A673 (cell line): ENCODE measurements at regions not wholly inside any gene's neighbourhood (a gene's known extent, or its start where the extent isn't known, plus 50 kb on each side); places are given as distances from the start of the nearest gene placed in this dataset.

Experiments
- BruUV-seq: library from RNA; stranded (reverse); fragments of 400-500 nt; replicated peaks from 2 replicates; lab custom pipeline; 2021; lab: Mats Ljungman, UMichigan
- CTCF ChIA-PET: fragments of 300-600 bp; sonication (Branson Sonifier 250); formaldehyde crosslinking; loops from one replicate; lab custom pipeline; 2022; ENCODE audit warnings: antibody characterized with exemption; lab: Charles Lee
- POLR2A ChIA-PET: fragments of 300-600 bp; sonication (Branson Sonifier 250); formaldehyde crosslinking; loops from one replicate; lab custom pipeline; 2022; ENCODE audit warnings: antibody characterized with exemption; ENCODE audit not compliant: low non-redundant PET; lab: Charles Lee
- DNase-seq: peaks from one replicate; pipeline ENCODE4 v3.0.0-alpha.2; 2015; ENCODE audit warnings: low spot score
- H3K27ac ChIP-seq: fragments of 200-600 bp; sonication (generic); 2 replicates; pipeline ENCODE4 v1.5.1; 2016; ENCODE audit warnings: mixed run types, low read depth, mild to moderate bottlenecking, mixed read lengths, antibody characterized with exemption, low read length; ENCODE audit not compliant: poor library complexity, severe bottlenecking
- H3K27me3 ChIP-seq: fragments of 200-600 bp; sonication (generic); replicated peaks from 2 replicates; pipeline ENCODE4 v1.6.1; 2017; ENCODE audit warnings: mixed run types, low read depth, mild to moderate bottlenecking, mixed read lengths, antibody characterized with exemption, low read length; ENCODE audit not compliant: insufficient read depth, poor library complexity
- H3K36me3 ChIP-seq: fragments of 200-600 bp; sonication (generic); 2 replicates; pipeline ENCODE4 v1.6.1; 2016; ENCODE audit warnings: mixed run types, mild to moderate bottlenecking, mixed read lengths, antibody characterized with exemption, low read length; ENCODE audit not compliant: insufficient read depth, poor library complexity, severe bottlenecking
- H3K4me1 ChIP-seq: fragments of 200-600 bp; sonication (generic); 2 replicates; pipeline ENCODE4 v1.6.1; 2017; ENCODE audit warnings: mixed run types, mild to moderate bottlenecking, mixed read lengths, antibody characterized with exemption, low read length; ENCODE audit not compliant: insufficient read depth, poor library complexity, severe bottlenecking
- H3K4me3 ChIP-seq: fragments of 200-600 bp; sonication (generic); 2 replicates; pipeline ENCODE4 v1.5.1; 2016; ENCODE audit warnings: low read depth, mixed run types, mild to moderate bottlenecking, mixed read lengths, low read length; ENCODE audit not compliant: poor library complexity, severe bottlenecking
- H3K9me3 ChIP-seq: fragments of 200-600 bp; sonication (generic); 2 replicates; pipeline ENCODE4 v1.6.1; 2016; ENCODE audit warnings: mixed run types, low read depth, mild to moderate bottlenecking, mixed read lengths, antibody characterized with exemption, low read length; ENCODE audit not compliant: poor library complexity, severe bottlenecking
- EZH2 ChIP-seq: fragments of 200-600 bp; sonication (generic); IDR thresholded peaks from 2 replicates; pipeline ENCODE4 v1.6.1; 2017; ENCODE audit warnings: borderline replicate concordance, low read depth, mild to moderate bottlenecking, mixed read lengths, antibody characterized with exemption, low read length; ENCODE audit not compliant: poor library complexity, severe bottlenecking
- intact Hi-C: fragments of 100-400 bp; cut with micrococcal nuclease; formaldehyde crosslinking; loops from one replicate; pipeline ENCODE4 v1.10.0; 2022; ENCODE audit not compliant: unreplicated experiment
- TF ChIP-seq, protein P1 (sequence below): fragments of 300-800, 200-600 bp; sonication (generic); conservative IDR thresholded peaks from 2 replicates; pipeline ENCODE4 v1.5.1; 2017; ENCODE audit warnings: low read depth, mild to moderate bottlenecking, antibody characterized with exemption, low read length, moderate library complexity, mixed read lengths

DNA sequence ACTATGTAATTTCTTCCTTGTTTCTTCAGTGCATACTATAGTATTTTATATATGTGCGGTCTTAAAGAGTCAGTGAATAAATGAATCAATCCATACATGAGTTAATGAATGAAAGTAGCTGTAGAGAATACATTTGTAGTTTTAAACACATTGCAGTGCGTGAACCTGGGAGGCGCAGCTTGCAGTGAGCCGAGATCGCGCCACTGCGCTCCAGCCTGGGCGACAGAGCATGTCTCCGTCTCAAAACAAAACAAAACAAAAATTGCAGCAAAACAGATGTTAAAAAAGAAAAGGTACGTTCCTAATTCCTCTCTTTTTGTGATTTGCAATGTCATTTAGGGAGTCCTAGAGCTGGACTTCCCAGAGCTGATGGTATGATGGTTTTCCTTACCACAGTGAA, 1144.8 kb upstream of the FANCL start:
- no TSS peak for BruUV-seq
- Histone ChIP-seq H3K4me1 (no peaks in the 10 kb centered on the region), H3K4me3 (no peak overlapping the region), H3K36me3 (no peaks in the 10 kb centered on the region), H3K27ac (no peak overlapping the region), H3K9me3 (peaks cover 5% of the 10 kb centered on the region), H3K27me3 (no peaks in the 10 kb centered on the region)
- TF ChIP-seq EZH2: no peak
- TF ChIP-seq, protein P1, sequence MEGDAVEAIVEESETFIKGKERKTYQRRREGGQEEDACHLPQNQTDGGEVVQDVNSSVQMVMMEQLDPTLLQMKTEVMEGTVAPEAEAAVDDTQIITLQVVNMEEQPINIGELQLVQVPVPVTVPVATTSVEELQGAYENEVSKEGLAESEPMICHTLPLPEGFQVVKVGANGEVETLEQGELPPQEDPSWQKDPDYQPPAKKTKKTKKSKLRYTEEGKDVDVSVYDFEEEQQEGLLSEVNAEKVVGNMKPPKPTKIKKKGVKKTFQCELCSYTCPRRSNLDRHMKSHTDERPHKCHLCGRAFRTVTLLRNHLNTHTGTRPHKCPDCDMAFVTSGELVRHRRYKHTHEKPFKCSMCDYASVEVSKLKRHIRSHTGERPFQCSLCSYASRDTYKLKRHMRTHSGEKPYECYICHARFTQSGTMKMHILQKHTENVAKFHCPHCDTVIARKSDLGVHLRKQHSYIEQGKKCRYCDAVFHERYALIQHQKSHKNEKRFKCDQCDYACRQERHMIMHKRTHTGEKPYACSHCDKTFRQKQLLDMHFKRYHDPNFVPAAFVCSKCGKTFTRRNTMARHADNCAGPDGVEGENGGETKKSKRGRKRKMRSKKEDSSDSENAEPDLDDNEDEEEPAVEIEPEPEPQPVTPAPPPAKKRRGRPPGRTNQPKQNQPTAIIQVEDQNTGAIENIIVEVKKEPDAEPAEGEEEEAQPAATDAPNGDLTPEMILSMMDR: no peak
- intact Hi-C loops: no loop called here
- ChIA-PET POLR2A (no interaction called here), CTCF (no interaction called here)
- DNase-seq: no peak

DNA sequence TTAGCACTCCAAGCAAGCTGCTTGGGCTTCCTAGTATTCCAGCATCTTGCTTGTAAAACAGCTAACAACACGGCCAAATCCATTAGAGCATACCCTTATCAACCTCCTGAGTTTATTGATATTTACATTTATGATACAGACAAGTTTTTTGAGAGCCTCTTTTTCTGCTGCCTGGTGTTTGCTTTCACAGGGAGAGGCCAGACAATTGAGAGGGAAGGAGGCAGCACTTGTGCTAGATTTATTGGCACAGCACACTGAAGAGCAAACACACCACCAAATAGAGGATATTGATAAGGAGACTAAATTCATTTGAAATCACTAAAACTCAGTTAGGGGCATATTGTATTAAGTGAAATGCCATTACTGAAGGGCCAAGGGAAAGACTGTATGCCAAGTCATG, 1142.3 kb upstream of the FANCL start:
- no peaks in the 10 kb centered on the region for H3K36me3 ChIP-seq
- no TSS peak for BruUV-seq
- H3K9me3 ChIP-seq: peaks cover 5% of the 10 kb centered on the region
- H3K27me3 ChIP-seq: no peaks in the 10 kb centered on the region
- TF ChIP-seq, protein P1: no peak
- no peak for TF ChIP-seq EZH2
- H3K4me3 ChIP-seq: no peak overlapping the region
- H3K4me1 ChIP-seq: no peaks in the 10 kb centered on the region
- no peak overlapping the region for H3K27ac ChIP-seq
- ChIA-PET CTCF (no interaction called here), POLR2A (no interaction called here)
- intact Hi-C loops: no loop called here
- DNase-seq: no peak

DNA sequence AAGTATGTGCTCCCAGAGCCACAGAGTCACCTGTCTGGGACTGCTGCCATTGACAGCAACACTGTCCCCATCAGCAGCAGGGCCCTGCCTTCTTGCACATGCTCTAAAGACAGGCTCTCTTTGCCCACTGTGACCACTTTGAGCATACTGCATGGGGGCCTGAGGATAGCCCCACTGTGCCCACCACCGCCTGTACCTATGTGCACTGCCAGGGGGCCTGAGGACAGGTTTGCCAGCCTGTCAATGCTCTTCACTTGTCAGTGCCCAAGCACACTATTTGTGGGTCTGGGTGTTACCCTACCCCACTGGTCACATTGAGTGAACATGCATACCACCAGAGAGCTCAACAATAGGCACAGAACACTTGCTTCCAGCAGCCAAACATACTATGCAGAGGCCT, 1137.0 kb upstream of the FANCL start:
- Histone ChIP-seq H3K27ac (no peak overlapping the region), H3K9me3 (peaks cover 12% of the 10 kb centered on the region), H3K27me3 (no peaks in the 10 kb centered on the region), H3K4me1 (no peaks in the 10 kb centered on the region), H3K36me3 (no peaks in the 10 kb centered on the region), H3K4me3 (no peak overlapping the region)
- no peak for DNase-seq
- ChIA-PET POLR2A (no interaction called here), CTCF (no interaction called here)
- intact Hi-C loops: no loop called here
- TF ChIP-seq, protein P1: no peak
- no peak for TF ChIP-seq EZH2
- BruUV-seq: no TSS peak
